Hindlimb muscle (tissue), 1 donor: ENCODE measurements at regions not wholly inside any gene's neighbourhood (a gene's known extent, or its start where the extent isn't known, plus 50 kb on each side); places are given as distances from the start of the nearest gene placed in this dataset.
"Not testable (repeated sequence)": the region's sequence is repeated elsewhere in the genome, so short reads cannot be mapped to it uniquely, and the experiment has no call there.

Experiments used
- DNase-seq: peaks from one replicate; pipeline ENCODE4 v3.0.0-alpha.2; 2013

DNA sequence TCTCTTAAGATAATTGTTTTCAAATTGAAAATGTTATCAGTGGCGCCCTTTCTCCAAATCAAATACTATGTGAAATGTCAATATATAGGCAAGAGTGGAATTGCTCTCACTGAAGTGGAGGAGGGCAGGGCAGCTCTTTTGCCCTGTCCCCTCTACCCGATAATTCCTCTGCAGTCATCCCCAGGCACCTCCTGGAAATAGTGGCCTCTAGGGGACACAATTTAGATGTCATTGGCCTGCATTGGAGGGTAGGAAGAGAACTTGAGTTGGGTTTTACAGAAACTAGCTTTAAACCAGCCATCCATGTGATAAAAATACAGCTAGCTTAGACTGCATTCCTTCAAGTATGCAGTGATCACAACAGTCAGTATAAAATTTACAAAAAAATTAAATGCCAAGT is 288.9 kb downstream of the EDEM1 start:
- no peak for DNase-seq

DNA sequence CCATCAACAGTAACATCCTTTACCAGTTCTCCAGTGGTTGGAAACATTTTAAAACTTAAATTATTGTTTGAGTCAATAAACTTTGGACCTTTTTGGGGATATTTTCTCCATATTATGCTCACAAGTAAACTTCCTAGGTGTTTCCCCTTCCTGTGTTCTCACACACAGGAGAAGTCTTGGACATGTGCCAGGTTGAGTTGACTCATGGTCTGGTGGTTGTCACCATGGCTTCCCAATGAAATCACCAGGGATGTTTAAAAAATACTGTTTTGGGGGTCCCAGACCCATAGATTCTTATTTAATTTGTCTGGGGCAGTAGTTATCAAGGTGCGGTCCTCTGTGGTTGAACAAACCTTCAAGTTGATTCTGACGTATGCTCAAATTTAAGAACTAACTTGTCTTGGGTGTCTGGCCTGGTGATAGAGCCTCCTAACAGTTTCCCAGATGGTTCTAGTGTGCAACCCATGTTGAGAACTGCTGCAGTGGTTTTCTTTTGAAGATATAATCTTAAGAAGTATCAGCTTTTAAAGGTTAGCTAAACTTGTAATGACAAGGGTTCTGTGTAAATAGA is 291.8 kb downstream of the EDEM1 start:
- no peak for DNase-seq

DNA sequence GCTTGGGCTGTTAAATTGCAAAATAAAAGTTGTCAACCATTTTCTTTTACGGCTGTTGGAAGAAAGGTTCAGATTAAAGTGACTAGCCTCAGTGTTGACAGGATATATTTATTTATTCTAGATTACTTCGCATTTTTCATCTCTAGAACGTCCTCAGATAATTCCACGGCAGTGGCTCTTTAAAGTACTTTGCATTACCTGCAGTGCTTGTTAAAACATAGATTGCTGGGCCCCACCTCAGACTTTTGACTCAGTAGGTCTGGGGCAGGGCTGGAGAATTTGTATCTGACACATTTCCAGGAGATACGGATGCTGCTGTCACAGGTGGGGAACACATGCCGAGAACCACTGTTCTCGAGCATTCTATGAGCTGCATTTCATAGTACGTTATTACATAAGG is 292.7 kb downstream of the EDEM1 start:
- DNase-seq, result no peak

DNA sequence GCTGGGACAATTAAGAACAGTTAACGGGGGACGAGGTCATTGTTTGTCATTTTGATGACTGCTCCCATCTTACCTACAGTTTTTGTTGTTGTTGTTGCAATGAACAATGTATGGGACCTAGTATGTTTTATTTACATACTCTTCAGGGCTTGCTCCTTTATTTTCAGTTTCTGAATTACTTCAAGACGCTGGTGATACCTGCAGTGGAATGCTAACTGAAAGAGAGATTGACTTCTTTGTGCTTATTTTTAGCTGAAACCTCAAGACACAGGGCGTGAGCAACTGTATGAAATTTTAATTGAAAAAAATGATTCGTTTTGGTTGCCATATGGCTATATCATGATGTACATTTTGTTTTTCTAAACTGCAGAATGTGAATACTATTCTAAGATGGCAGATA is 297.9 kb downstream of the EDEM1 start:
- no peak for DNase-seq

DNA sequence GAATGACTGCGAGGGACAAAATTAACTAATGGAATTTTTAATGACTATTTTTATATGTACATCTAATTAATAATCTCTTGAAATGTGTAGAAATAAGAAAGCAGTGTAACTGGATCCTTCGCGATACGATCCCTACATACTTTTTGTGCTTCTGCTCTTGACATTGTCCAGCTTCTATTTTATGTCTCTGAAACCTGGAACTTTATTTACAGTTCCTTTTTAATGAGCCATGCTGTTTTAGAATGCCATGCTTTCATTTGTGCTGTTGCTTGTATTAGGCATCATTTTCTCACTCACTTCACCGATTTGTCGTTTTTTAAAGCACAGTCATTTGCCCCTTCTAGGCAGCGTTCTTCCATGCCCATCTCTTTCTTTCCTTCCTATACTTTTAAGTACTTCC is 301.3 kb downstream of the EDEM1 start:
- DNase-seq, result no peak

- no peak for DNase-seq
Observed at GRCh38 chr3:5489536-5489935, 302.0 kb downstream of the EDEM1 start.

- DNase-seq, result no peak
Observed at GRCh38 chr3:5494905-5495519, 307.5 kb downstream of the EDEM1 start.

DNA sequence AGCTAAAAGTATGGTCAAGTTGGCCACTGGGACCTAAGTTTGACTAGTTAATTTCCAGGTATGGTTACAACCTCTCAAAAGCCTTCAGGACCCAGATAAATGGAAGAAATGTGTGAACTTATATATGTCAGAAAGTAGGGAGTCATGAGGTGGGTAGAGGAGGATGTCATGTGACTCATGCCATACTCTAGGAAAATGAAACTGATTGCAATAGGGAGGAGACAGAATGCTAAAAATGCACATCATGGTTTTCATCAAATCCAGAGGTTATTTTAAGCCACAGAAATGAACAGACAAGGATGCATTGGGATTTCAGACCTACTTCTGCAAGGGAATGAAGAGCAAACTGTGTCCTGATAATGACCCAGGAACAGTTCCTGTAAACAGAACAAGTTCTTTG is 310.0 kb downstream of the EDEM1 start:
- DNase-seq, result no peak

DNA sequence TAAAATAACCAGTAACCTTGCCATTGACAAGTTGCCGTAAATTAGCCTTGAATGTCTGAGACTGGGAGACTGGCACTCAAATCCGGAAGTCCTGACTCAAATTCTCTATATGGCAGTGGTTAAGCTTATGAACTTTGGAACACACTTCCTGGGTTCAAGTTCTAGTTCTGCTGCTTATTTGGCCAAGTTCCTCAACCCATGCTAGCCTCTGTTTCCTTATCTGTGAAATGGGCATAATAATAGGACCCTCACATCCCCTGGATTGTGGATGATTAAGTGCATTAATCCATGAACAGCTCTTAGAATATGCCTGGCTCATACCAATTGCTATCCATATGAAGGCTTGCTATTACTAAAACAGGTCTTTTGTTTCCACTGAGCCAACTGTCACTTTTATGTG is 311.5 kb downstream of the EDEM1 start:
- no peak for DNase-seq

DNA sequence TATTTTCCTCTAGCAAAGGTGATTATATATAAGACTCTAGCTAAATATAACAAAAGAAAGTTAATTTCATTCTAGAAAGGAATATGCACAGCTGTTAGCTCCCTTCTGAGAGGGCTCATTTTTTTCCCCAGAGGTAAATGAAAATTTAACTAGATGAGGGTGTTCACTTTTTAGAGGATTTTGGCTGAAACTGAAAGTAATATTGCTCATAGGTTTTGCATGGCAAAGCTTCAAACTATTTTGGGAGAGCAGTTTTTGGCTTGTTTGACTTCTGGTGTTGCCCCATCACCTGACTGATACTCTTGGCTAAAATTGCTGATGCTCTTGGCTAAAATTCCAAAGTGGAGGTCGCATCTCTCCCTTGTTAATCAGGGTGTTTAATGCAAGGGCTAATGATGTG is 311.9 kb downstream of the EDEM1 start:
- no peak for DNase-seq

DNA sequence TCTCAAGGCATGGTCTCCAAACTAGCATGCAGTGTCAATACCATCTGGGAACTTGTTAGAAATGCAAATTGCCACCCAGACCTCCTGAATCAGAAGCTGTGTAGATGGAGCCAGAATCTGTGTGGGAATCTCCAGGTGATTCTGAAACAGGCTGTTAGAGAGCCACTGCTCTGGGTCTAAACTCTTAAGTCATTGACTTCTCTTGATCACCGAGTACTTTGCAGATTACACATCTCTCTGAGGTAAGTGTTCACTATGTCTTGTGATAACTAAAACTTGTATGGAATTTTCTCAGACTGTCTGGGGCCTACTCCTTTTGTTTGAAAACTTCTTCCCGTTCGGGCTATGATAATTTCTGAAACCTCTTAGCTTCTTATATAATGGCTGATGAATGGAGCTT is 315.6 kb downstream of the EDEM1 start:
- no peak for DNase-seq

DNA sequence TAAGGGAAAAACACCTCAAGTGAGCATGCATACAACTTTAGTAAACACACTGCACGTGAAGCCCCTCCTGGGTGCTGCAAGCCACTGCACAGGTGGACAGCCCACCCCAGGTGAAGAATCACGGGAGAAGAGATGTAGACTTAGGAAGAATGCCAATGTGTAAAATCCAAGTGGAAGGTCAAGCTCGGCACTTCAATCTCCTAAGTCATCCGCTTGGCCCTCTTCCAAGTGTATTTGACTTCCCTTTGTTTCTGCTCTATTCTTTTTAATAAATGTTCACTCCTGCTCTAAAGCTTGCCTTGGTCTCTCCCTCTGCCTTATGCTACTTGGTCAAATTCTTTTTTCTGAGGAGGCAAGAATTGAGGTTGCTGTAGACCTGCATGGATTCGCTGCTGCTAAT is 316.6 kb downstream of the EDEM1 start:
- DNase-seq, result no peak

- DNase-seq, result no peak
Observed at GRCh38 chr3:5505163-5505562, 317.7 kb downstream of the EDEM1 start.

- DNase-seq, result no peak
Observed at GRCh38 chr3:5505997-5506396, 318.5 kb downstream of the EDEM1 start.

GRCh38 chr3:5508860-5509259 is 321.4 kb downstream of the EDEM1 start:
- DNase-seq, result not testable (repeated sequence)

DNA sequence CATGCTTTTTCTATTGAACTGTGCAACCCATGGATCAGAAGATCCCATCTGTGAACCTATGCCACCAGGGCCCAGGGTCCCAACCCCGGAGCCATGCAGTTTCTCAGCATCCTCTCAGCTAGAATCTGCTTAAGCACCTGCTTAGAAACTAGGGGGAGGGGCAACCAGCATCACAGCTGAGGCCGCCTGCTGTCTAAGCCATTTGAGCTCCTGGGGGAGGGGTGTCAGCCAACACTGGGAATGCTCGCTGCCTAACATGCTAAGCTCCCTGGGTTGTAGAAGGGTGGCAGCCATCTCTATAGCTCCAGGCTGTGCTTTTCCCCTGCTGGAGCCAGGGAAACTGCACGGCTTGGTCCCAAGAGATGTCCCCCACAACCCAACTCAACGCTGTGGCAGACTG is 322.8 kb downstream of the EDEM1 start:
- DNase-seq, result no peak

- DNase-seq, result no peak
Observed at GRCh38 chr3:5517921-5518320, 330.4 kb downstream of the EDEM1 start.

DNA sequence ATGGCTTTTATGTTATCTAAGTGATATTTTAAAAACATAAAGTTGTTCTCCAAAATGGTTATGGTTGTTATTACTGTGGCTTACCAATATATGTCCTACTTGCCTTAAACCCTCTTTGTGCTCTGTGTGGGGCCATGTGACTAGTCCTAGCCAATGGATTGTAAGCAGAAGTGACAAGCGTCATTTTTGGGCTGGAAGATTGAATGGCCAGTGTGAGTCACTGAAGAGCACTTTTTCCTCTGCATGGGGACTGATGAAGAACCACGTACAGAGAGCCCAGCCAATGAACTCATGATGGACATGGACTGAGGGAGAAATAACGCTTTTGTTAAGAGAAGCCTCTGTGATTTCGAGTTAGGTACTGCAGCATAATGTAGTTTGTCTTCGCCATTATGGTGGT is 332.7 kb downstream of the EDEM1 start:
- no peak for DNase-seq

- no peak for DNase-seq
Observed at GRCh38 chr3:5523125-5523524, 335.6 kb downstream of the EDEM1 start.

DNA sequence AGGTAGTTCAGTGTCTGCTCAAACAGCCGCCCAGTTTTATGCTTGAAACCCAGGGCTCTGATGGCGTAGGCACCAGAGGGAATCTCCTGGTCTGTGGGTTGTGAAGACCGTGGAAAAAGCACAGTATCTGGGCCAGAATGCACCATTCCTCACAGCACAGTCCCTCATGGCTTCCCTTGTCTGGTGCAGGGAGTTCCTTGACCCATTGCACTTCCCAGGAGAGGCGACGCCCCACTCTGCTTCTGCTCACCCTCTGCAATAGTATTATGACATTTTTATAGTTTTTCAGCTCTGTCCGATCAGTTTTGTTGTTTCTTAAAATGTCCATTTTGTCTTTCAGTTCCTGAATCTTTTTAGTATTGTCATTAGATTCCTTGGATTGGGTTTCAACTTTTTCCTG is 343.5 kb downstream of the EDEM1 start:
- DNase-seq, result no peak

DNA sequence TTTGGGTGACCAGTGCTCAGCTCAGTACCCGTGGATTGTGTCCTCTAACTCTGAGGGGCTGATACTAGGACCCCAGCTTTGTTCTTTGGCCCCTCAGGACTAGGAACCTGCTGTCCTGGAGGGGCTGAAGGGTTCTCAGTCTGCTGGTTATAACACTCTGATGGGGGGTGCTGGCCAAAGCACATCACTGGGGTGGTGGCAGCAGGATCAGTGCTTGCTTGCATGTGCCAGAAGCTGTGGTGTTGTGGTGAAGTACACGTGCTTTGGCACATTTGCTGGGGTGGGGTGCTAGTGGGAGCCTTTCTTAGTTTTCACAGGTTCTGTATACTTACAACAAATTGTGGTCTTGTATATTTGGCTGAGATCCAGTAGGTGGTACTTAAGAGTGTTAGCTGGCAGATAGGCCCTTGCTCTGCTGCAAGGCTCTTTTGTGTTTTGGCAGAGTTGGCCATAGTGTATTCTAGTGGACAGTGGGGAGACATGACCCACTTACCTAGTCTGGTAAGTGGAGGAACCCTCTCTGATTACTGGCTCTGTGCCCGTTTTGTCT is 344.3 kb downstream of the EDEM1 start:
- no peak for DNase-seq

GRCh38 chr3:5540532-5540931 is 353.0 kb downstream of the EDEM1 start:
- DNase-seq, result no peak

DNA sequence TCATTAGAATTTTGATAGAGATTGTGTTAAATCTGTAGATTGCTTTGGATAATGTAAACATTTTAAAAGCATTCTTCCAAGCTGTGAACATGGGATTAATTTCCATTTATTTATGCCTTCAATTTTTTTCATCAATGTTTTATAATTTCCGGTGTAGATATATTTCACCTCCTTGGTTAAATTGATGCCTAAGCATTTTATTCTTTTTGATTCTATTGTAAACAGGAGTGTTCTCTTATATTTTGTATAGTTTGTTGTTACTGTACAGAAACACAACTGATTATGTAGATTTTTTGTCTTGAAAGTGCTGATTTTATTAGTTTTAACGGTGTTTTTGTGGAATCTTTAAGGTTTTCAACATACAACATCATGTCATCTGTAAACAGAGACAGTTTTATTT is 355.0 kb downstream of the EDEM1 start:
- DNase-seq, result no peak

DNA sequence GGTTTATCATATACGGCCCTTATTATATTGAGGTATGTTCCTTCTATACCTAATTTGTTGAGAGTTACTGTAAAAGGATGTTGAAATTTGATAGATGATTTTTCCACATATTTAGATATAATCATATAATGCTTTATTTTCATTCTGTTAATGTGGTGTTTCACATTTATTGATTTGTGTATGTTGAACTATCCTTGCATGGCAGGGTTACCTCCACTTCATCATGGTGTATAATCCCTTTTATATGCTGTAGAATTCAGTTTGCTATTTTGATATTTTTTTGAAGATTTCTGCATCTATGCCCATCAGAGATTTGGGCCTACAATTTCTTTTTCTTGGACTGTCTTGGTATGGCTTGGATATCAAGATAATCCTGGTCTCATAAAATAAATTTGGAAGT is 355.5 kb downstream of the EDEM1 start:
- DNase-seq, result no peak

DNA sequence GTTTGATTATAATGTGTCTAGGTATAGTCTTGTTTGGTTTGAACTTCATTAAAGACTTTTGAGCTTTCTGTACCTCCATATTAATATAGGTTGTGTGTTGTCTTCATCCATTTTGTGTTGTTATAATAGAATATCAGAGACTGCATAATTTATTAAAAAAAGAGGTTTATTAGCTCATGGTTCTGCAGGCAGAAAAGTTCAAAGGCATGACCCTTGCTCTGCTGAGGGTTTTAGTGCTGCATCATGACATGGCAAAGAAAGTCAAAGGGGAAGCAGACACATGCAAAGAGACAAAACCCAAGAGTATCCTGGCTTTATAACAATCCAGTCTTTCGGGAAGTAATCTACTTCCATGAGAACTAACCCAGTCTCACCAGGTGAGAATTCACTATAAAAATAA is 358.2 kb downstream of the EDEM1 start:
- DNase-seq, result no peak
